HL-60 (cell line): ENCODE measurements at regions not wholly inside any gene's neighbourhood (a gene's known extent, or its start where the extent isn't known, plus 50 kb on each side); places are given as distances from the start of the nearest gene placed in this dataset.

Experiments used
- DNase-seq, 2 experiments: peaks; one replicate each; pipeline ENCODE4 v3.0.0-alpha.2; 2010 to 2020; ENCODE audit warnings: low read depth in 1 of 2, low spot score in 1 of 2
- H3K27ac ChIP-seq: fragments of 250-450 bp; sonication (Bioruptor Pico); replicated peaks from 2 replicates; pipeline ENCODE4 v1.5.1; 2020; ENCODE audit warnings: mild to moderate bottlenecking, moderate library complexity
- H3K27me3 ChIP-seq: fragments of 250-450 bp; sonication (Bioruptor Pico); 2 replicates; pipeline ENCODE4 v1.5.1; 2021; ENCODE audit warnings: mild to moderate bottlenecking, moderate library complexity; ENCODE audit not compliant: insufficient read depth, poor library complexity, severe bottlenecking
- H3K4me3 ChIP-seq: replicated peaks from 2 replicates; pipeline ENCODE4 v1.5.1; 2011; ENCODE audit warnings: mild to moderate bottlenecking, control low read depth, low read length; ENCODE audit not compliant: insufficient read depth
- CTCF ChIP-seq: IDR thresholded peaks from one replicate; pipeline ENCODE4 v1.5.1; 2011; ENCODE audit warnings: low read length, control low read depth, inconsistent platforms; ENCODE audit not compliant: insufficient read depth
- GABPA ChIP-seq: IDR thresholded peaks from 2 replicates; pipeline ENCODE4 v1.6.1; 2012; ENCODE audit warnings: low read depth
- POLR2AphosphoS5 ChIP-seq: IDR thresholded peaks from 2 replicates; pipeline ENCODE4 v1.6.1; 2012; ENCODE audit warnings: low read depth
- REST ChIP-seq: IDR thresholded peaks from 2 replicates; pipeline ENCODE4 v1.6.1; 2012; ENCODE audit warnings: low read depth; ENCODE audit not compliant: insufficient replicate concordance
- SPI1 ChIP-seq: IDR thresholded peaks from 2 replicates; pipeline ENCODE4 v1.6.1; 2012; ENCODE audit warnings: low read depth, mild to moderate bottlenecking, borderline replicate concordance

- TF ChIP-seq CTCF (no peak), POLR2AphosphoS5 (no peak), GABPA (no peak), SPI1 (no peak), REST (no peak)
- Histone ChIP-seq H3K4me3 (no peak overlapping the region), H3K27ac (no peak overlapping the region), H3K27me3 (no peaks in the 10 kb centered on the region)
- DNase-seq, result no peak
Observed at GRCh38 chr18:78762753-78763152, 216.9 kb upstream of the SALL3 start.

GRCh38 chr18:78764544-78764943 is 215.1 kb upstream of the SALL3 start:
- DNase-seq, result no peak
- Histone ChIP-seq H3K4me3 (no peak overlapping the region), H3K27me3 (peaks cover 4% of the 10 kb centered on the region), H3K27ac (no peak overlapping the region)
- no peak for TF ChIP-seq POLR2AphosphoS5
- no peak for TF ChIP-seq REST
- no peak for TF ChIP-seq CTCF
- TF ChIP-seq SPI1, result no peak
- TF ChIP-seq GABPA, result no peak

GRCh38 chr18:78765142-78765541 is 214.5 kb upstream of the SALL3 start:
- Histone ChIP-seq H3K27me3 (peaks cover 4% of the 10 kb centered on the region), H3K4me3 (no peak overlapping the region), H3K27ac (no peak overlapping the region)
- no peak for DNase-seq
- TF ChIP-seq SPI1, result no peak
- TF ChIP-seq POLR2AphosphoS5, result no peak
- no peak for TF ChIP-seq CTCF
- TF ChIP-seq GABPA, result no peak
- TF ChIP-seq REST, result no peak
